ENCODE measurements at regions not wholly inside any gene's neighbourhood (a gene's known extent, or its start where the extent isn't known, plus 50 kb on each side); places are given as distances from the start of the nearest gene placed in this dataset.

- Histone ChIP-seq H3K4me1 (ENCODE audit: low read depth, poor library complexity, severe bottlenecking) (no peaks in the 10 kb centered on the region), H3K27ac (no peak overlapping the region), H3K4me2 (no peak overlapping the region; the same call in 1 of the 2 replicates), H2AFZ (ENCODE audit: low read depth) (no peak overlapping the region), H3K27me3 (ENCODE audit: insufficient read depth, low read depth) (no peaks in the 10 kb centered on the region), H4K20me1 (ENCODE audit: insufficient read depth) (no peaks in the 10 kb centered on the region), H3K36me3 (ENCODE audit: insufficient read depth) (no peaks in the 10 kb centered on the region), H3K79me2 (ENCODE audit: insufficient read depth, low read depth) (no peaks in the 10 kb centered on the region), H3K9ac (no peak overlapping the region), H3K4me3 (IDR thresholded peaks at IDR 0.05; ENCODE audit: insufficient read depth, low read depth, low read length) (no peak overlapping the region)
- TF ChIP-seq CTCF (conservative IDR thresholded peaks at IDR 0.05; ENCODE audit: low read depth, low read length), result no peak
These were observed 912.5 kb upstream of the PABPC4L start for GRCh38 chr4:135114079-135114478.

GRCh38 chr4:135098061-135098460 is 896.5 kb upstream of the PABPC4L start:
- H3K9ac ChIP-seq, result no peak overlapping the region

GRCh38 chr4:135073389-135073788 is 871.8 kb upstream of the PABPC4L start:
- Histone ChIP-seq H4K20me1 (ENCODE audit: insufficient read depth) (no peaks in the 10 kb centered on the region), H3K4me3 (IDR thresholded peaks at IDR 0.05; ENCODE audit: insufficient read depth, low read depth, low read length) (no peak overlapping the region), H3K4me1 (ENCODE audit: low read depth, poor library complexity, severe bottlenecking) (no peaks in the 10 kb centered on the region), H3K36me3 (ENCODE audit: insufficient read depth) (no peaks in the 10 kb centered on the region), H3K9ac (no peak overlapping the region), H3K27me3 (ENCODE audit: insufficient read depth, low read depth) (no peaks in the 10 kb centered on the region), H2AFZ (ENCODE audit: low read depth) (no peak overlapping the region), H3K4me2 (no peak overlapping the region), H3K27ac (no peak overlapping the region), H3K79me2 (ENCODE audit: insufficient read depth, low read depth) (no peaks in the 10 kb centered on the region)
- no peak for TF ChIP-seq CTCF (conservative IDR thresholded peaks at IDR 0.05; ENCODE audit: low read depth, low read length)

More at GRCh38 chr4:135098061-135098460, 896.5 kb upstream of the PABPC4L start:
- Histone ChIP-seq H3K4me2 (no peak overlapping the region), H3K36me3 (ENCODE audit: insufficient read depth) (no peaks in the 10 kb centered on the region), H3K27ac (no peak overlapping the region), H3K4me1 (ENCODE audit: low read depth, poor library complexity, severe bottlenecking) (no peaks in the 10 kb centered on the region), H2AFZ (ENCODE audit: low read depth) (no peak overlapping the region), H4K20me1 (ENCODE audit: insufficient read depth) (no peaks in the 10 kb centered on the region), H3K79me2 (ENCODE audit: insufficient read depth, low read depth) (no peaks in the 10 kb centered on the region), H3K4me3 (IDR thresholded peaks at IDR 0.05; ENCODE audit: insufficient read depth, low read depth, low read length) (no peak overlapping the region), H3K27me3 (ENCODE audit: insufficient read depth, low read depth) (no peaks in the 10 kb centered on the region)
- no peak for TF ChIP-seq CTCF (conservative IDR thresholded peaks at IDR 0.05; ENCODE audit: low read depth, low read length)

- H3K4me2 ChIP-seq, result no peak overlapping the region
- H3K36me3 ChIP-seq (ENCODE audit: insufficient read depth), result no peaks in the 10 kb centered on the region
- no peak overlapping the region for H3K4me3 ChIP-seq (IDR thresholded peaks at IDR 0.05; ENCODE audit: insufficient read depth, low read depth, low read length)
- no peak overlapping the region for H3K9ac ChIP-seq
- H3K79me2 ChIP-seq (ENCODE audit: insufficient read depth, low read depth), result no peaks in the 10 kb centered on the region
- H3K27ac ChIP-seq, result no peak overlapping the region
- no peaks in the 10 kb centered on the region for H3K27me3 ChIP-seq (ENCODE audit: insufficient read depth, low read depth)
- no peak for TF ChIP-seq CTCF (conservative IDR thresholded peaks at IDR 0.05; ENCODE audit: low read depth, low read length)
- no peak overlapping the region for H2AFZ ChIP-seq (ENCODE audit: low read depth)
- H4K20me1 ChIP-seq (ENCODE audit: insufficient read depth), result no peaks in the 10 kb centered on the region
- H3K4me1 ChIP-seq (ENCODE audit: low read depth, poor library complexity, severe bottlenecking), result no peaks in the 10 kb centered on the region
These were observed 871.0 kb upstream of the PABPC4L start for GRCh38 chr4:135072553-135072952.
